GM03348 (cell line): ENCODE measurements at regions not wholly inside any gene's neighbourhood (a gene's known extent, or its start where the extent isn't known, plus 50 kb on each side); places are given as distances from the start of the nearest gene placed in this dataset.
"Not testable (repeated sequence)": the region's sequence is repeated elsewhere in the genome, so short reads cannot be mapped to it uniquely, and the experiment has no call there.

Source experiments
- DNase-seq: peaks from one replicate; pipeline ENCODE4 v3.0.0; 2012; ENCODE audit warnings: low spot score

- DNase-seq, result no peak
These were observed 418.2 kb downstream of the GABRG2 start for GRCh38 chr5:162485666-162486292.

DNA sequence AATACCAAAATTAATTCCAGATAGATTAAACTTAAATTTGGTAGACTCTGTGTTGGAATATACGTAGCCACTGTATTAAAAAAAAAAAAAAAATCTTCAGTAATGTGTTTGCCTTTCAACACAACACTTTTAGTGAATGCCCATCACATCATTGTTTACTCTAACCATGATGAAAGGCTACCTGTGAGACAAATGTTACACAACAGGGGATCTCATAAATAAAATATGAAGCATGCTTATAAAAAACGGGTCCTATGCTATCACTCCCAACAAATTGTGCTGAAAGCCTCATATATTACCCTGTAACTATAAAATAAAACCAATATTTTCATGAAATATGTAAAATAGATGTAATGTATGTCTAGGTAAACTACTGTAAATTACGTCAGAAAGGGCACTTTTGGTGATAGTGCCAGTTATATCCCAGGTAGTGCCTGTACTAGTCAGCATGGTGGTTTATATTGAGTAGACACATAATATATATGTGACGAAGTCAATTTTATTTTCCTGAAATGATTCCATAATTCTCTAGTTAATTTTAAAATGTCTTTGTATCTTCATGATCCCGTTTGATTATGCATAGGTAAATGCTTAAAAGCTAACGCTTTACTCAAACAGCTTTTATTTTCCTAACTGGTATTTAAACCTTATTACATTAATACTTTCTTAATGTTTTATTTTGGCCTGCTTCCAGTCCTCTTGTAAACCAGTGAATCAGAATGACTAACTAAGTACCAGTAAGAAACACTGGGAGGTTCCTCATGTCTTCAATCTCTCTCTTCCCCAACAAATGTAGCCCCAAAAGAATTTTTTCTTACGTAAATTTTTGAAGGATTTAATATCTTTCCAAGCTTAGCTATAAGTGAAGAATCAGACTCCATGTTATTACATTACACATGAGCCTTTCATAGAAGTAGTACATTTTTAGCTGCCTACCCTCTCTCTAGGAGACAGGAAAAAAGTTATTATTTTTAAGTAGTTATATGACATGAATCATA is 420.3 kb downstream of the GABRG2 start:
- no peak for DNase-seq

DNA sequence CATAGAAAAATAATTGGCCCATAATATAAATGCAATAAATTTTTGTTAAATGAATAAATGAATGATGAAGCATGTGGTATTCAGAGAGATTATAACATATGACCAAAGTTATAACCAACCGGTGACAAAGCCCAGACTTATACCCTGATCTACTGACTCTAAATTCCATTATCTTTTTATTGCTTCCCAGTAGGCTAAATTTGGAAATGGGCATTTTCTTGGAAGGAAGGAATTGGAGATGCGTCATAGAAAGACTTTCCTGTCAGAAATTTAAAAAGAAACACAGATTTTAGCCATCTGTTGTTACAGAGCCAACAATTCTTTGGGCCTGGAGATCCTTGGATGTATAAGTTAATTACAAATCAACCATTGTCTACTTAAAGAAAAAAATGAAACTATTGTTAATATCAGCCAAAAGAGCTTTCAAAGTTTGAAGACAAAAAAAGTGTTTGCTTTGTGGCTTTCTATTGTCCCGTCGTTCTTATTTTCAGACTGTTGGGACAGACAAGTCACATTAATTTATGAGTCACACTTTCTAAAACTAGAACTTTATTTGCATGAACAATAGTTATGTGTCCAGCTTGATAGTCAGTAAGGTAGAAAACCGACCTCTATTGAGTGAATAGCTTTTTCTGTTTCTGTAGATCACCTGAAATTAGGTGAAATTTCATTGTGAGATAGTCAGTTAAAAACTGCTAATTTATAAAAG is 428.7 kb downstream of the GABRG2 start:
- no peak for DNase-seq

GRCh38 chr5:162497455-162497854 is 429.9 kb downstream of the GABRG2 start:
- DNase-seq, result no peak

DNA sequence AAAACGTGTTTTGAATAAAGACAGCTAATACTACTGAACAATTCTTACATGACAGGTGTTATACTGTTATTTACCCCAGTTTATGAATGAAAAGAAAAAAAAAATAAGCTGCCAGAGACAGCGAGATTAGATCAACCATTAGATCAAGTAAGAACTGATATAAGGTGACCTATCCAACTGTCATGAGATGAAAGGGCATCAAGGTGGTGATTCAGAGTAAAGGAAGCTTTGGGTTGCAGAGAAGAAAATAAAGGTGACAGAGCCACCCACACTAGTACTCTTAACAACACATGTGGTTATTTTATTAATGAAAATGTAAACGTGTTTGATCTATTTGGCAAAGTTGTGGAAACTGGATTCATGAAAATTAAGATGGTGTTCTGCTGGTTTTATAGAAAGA is 435.2 kb downstream of the GABRG2 start:
- no peak for DNase-seq

DNA sequence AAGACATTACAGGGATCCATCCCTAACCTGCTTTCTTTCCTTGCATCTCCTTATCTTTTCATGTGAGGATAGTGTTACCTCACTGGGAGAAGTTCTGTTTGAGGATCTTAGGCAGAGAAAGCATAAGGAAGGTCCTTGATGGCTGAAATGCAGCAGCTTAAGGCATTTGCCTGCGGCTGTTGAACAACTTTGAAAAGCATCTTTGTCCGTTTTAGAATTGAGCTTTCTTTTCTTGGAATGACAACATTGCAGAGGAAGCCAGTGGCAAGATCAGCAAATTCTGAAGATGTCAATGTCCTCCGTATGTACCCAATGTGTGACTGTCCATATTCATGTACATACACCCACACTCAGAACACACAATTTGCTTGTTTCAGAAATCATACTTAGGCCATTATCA is 436.2 kb downstream of the GABRG2 start:
- no peak for DNase-seq

DNA sequence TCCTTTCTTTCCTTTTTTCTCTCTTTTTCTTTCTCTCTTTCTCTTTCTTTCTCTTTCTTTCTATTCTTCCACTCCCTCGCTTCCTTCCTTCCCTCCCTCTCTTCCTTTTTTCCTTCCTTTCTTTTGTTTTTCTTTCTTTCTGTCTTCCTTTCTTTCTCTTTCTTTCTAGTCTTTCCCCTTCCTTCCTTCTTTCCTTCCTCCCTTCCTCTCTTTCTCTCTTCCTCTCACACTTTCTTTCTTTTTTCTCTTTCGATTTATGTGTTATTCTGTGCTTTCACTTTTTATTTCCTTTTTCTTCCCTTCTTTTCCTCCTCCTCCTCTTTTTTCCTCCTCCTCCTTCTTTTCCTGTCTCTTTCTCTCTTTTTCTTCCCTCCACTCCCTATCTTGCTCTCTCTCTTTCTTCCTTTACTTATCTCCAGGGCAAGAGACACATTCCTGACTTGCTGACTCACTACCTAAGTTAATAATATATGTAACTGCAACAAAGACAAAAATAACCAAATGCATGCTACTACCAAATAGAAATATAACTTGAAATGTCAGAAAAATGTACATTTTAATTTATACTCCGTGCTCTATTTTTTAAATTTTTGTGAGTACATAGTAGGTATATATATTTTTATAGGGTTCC is 445.5 kb downstream of the GABRG2 start:
- DNase-seq, result no peak

DNA sequence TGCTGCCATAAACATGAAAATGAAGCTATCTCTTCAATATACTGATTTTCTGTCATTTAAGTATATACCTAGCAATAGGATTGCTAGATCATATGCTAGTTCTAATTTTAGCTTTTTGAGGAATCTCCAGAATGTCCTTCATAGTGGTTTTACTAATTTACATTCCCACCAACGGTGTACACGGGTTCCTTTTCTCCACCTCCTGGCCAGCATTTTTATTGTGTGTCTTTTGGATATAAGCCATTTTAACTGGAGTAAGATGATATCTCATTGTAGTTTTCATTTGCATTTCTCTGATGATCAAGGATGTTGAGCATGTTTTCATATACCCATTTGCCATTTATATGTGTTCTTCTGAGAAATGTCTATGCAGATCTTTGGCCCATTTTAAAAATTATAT is 446.5 kb downstream of the GABRG2 start:
- no peak for DNase-seq

- no peak for DNase-seq
These were observed 453.3 kb downstream of the GABRG2 start for GRCh38 chr5:162520878-162521277.

GRCh38 chr5:162529209-162529608 is 461.6 kb downstream of the GABRG2 start:
- no peak for DNase-seq

DNA sequence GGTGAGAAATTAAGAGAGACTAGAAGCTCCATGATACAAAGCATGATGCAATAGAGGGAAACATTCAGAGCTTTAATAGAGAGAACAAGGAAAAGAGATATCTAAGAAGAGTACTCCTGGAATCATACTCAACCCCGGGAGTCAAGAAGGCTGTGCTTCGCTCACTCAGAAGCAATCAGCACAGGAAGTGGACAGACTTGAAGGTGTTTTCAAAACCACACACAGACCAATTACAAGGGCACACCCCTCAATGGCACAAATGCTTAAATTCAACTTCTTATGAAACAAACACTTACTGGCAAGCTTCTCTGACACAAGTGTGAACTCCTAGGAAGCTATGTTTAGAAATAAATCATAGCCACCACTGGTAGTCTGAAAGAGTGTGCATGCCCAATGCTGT is 462.3 kb downstream of the GABRG2 start:
- DNase-seq, result no peak

DNA sequence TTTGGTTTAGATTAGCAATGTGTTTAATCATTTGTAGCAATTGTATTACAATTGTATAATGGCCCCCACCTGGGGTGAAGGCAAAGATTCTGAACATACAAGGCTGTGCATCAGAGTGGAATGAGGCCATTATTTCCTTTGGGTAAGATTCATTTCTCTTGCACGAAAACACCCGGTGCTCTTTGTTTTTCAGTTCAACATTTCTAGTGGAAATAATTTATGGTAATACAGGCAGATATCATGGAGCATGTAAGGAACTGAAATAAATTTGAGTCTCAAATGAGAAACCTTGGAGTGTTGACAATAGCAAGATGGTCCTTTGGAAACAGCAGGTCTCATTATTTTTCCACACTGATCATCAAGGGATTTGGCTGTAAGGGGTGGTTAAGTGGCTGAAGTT is 475.9 kb downstream of the GABRG2 start:
- DNase-seq, result no peak

DNA sequence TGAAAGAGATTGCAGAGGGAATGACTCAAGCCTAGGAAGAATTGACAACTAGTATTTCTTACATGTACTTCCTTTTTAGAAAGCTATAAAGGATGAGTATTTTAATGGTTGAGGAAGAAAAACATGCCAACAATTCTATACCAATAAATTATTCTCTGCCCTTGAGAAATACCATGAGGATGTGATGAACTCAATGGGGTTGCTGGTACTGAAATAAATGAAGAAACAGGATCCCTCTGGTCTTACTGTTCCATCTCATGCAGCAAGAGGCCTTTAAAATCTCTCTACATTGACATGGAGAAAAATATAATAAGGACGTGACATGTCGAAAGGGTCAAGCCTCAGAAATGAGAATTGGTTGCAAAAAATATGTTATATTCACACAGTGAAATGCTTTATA is 477.3 kb downstream of the GABRG2 start:
- DNase-seq, result no peak

DNA sequence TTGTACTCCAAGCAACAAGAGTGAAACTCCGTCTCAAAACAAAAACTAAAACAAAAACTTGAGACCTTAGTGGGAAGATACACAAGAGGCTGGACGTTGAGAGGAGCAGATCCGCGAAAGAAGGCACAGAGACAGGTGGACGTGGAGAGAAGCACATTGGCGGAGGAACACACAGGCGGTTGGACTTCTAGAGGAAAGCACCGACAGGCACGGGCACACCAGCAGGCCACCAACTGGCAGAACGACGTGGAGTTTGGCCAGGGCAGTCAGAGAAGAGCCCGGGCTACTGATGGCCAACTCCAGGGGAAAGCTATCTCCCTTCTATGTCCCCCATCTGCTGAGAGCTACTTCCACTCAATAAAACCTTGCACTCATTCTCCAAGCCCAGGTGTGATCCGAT is 482.7 kb downstream of the GABRG2 start:
- DNase-seq, result no peak

DNA sequence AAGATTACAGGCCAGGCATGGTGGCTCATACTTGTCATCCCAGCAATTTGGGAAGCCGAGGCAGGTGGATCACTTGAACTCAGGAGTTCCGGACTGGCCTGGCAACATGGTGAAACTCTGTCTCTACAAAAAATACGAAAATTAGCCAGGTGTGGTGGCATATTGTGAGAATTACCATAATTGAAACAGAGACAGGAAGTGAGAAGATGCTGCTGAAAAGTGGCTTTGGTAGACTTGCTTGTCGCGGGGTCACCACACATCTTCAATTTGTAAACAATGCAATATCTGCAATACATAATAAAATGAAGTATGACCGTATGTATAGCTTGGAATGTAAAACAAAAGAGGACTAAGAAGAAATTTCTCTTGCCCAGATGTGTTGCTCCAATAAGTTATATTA is 490.5 kb downstream of the GABRG2 start:
- no peak for DNase-seq

GRCh38 chr5:162567644-162568043 is 500.1 kb downstream of the GABRG2 start:
- no peak for DNase-seq

GRCh38 chr5:162573758-162574157 is 506.2 kb downstream of the GABRG2 start:
- no peak for DNase-seq

DNA sequence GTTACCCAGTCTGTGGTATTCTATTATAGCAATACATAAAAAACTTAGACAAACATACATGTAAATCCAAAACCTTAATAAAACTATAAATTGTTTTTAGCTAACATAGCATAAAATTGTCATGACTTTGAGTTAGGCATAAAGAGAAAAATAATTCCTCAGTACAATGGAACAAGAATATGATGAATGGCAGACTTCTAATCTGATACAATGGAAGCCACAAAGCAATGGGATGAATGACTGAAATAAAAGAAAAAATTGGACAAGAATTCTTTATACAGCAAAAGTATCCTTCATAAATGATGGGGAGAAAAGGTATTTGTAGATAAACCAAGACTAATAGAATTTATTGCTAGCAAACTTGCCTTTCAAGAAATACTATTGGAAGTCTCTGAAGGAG is 524.2 kb downstream of the GABRG2 start:
- no peak for DNase-seq

- DNase-seq, result no peak
These were observed 526.3 kb downstream of the GABRG2 start for GRCh38 chr5:162593881-162594280.

GRCh38 chr5:162603443-162604070 is 536.0 kb downstream of the GABRG2 start:
- no peak for DNase-seq

DNA sequence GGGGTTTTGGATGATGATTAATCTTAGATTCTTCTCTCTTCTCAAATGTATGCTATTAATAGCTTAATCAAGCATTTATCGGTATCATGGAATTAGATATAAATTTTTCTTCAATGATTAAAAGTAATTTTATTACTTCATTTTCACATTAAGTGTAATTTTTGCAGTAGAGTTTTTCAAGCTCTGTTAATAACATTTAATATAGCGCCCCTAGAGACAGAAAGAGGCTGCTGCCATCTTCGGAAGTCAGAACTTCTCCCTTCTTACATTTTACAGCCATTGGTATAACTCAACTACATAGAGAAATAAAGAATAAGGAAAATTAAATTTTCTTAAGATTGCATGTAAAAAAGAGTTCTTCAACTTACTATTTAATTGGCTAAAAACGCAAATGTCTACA is 540.3 kb downstream of the GABRG2 start:
- DNase-seq, result no peak

- not testable (repeated sequence) for DNase-seq
These were observed 554.2 kb downstream of the GABRG2 start for GRCh38 chr5:162621726-162622263.
